Pancreas (tissue), 10 donors: ENCODE measurements at regions not wholly inside any gene's neighbourhood (a gene's known extent, or its start where the extent isn't known, plus 50 kb on each side); places are given as distances from the start of the nearest gene placed in this dataset.

Experiments
- ATAC-seq, 4 donors: fragments of 200-7000 bp; cut with Tn5 transposase; one replicate each; pipeline versions ENCODE4 v1.8.0 to v1.9.1; 2020; ENCODE audit warnings: mild to moderate bottlenecking in 4 of 4, moderate library complexity in 4 of 4
- DNase-seq, 6 donors: peaks; one replicate each; pipeline ENCODE4 v3.0.0-alpha.2; 2020
- FAIRE-seq: peaks from 2 replicates; lab custom pipeline; 2012; peaks lifted over from hg19 to GRCh38; lab: Jason Lieb, UNC
- H3K27ac ChIP-seq, 4 donors: fragments of 200-600 bp; sonication (generic); 1 replicate in 3 of 4; 2 replicates in 1 of 4; pipeline versions ENCODE4 v1.5.0 to v1.8.0; 2020
- H3K27me3 ChIP-seq, 4 donors: fragments of 200-600 bp; one replicate each; pipeline ENCODE4 v1.8.0; 2021
- H3K36me3 ChIP-seq, 3 donors: fragments of 200-600 bp; sonication (generic) in 1 of 3; one replicate each; pipeline versions ENCODE4 v1.5.0 to v1.8.0; 2020 to 2021
- H3K4me1 ChIP-seq, 3 donors: fragments of 200-600 bp; one replicate each; pipeline ENCODE4 v1.8.0; 2021
- H3K4me3 ChIP-seq, 4 donors: fragments of 200-600 bp; sonication (generic) in 2 of 4; one replicate each; pipeline versions ENCODE4 v1.5.0 to v1.8.0; 2020 to 2021
- H3K9me3 ChIP-seq, 4 donors: fragments of 200-600 bp; one replicate each; pipeline ENCODE4 v1.8.0; 2021
- CTCF ChIP-seq, 4 donors: fragments of 200-600 bp; sonication (generic) in 3 of 4; IDR thresholded peaks; one replicate each; pipeline versions ENCODE4 v1.5.0 to v1.8.0; 2021; ENCODE audit warnings: antibody characterized with exemption in 4 of 4
- WGBS, 2 donors: extraction: QIAGEN DNeasy Blood & Tissue Kit; methylation state at CpG; one replicate each; pipeline ENCODE4 v1.1.7; 2013; 5-methylcytosine and 5-hydroxymethylcytosine counted together
- intact Hi-C, 3 donors: fragments of 100-400 bp; cut with DNase I; formaldehyde crosslinking; loops; one replicate each; pipeline versions ENCODE4 v1.11.1 to v1.14.2; 2022
- donor health status: healthy with polysubstance abuse.
- donor health status: DM: no; HTN: no; CAD: no; lungs with moderate emphysema.
- donor health status: DM: no; HTN: no; CAD: no.
- donor health status: control.
- donor health status: control.
- donor health status: Bipolar disorder and iron deficiency.
- donor health status: DM: yes; HTN: yes; CAD: no.
- donor health status: DM: no; HTN: no; CAD: no.
- donor health status: DM: no; HTN: no; CAD: no.
- donor health status: DM: yes; HTN: yes; CAD: no.

- intact Hi-C loops, result no loop called here
- 91 to 93% methylated on average over 7 of the region's 7 CpGs for WGBS, 2 donors
- no peak for FAIRE-seq
These were observed 107.3 kb downstream of the TOMM20 start for GRCh38 chr1:235021321-235021720.

DNA sequence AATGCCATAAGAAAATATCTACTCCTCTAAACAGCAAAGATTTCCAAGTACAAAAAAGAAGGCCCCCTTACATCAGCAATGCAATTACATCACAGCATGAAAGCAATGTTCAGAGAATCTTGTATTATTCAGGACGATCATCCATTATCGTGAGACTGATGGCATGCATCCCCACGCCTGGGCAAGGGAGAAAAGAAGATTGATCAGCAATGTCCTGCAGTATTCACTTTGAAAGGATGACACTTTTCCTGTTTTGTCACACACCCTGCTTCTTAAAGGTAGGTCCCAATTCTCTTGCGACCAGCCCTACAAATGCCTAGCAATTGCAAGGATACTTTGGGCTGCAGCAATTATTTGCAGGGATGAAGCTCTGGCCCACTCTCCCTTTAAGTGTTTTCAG is 108.7 kb downstream of the TOMM20 start:
- WGBS, 2 donors, result 95 to 98% methylated on average over 4 of the region's 4 CpGs
- no peaks in the 10 kb centered on the region for H3K9me3 ChIP-seq
- DNase-seq (no peak), FAIRE-seq (no peak), ATAC-seq (no peak)
- no peak overlapping the region for H3K27ac ChIP-seq
- H3K4me1 ChIP-seq, result no peaks in the 10 kb centered on the region
- H3K4me3 ChIP-seq, result no peak overlapping the region
- no peaks in the 10 kb centered on the region for H3K27me3 ChIP-seq
- no peak for TF ChIP-seq CTCF (IDR thresholded peaks at IDR 0.05)
- H3K36me3 ChIP-seq, result no peaks in the 10 kb centered on the region
- intact Hi-C loops, result no loop called here

More at GRCh38 chr1:235021321-235021720, 107.3 kb downstream of the TOMM20 start:
- no peaks in the 10 kb centered on the region for H3K9me3 ChIP-seq
- no peak overlapping the region for H3K27ac ChIP-seq
- TF ChIP-seq CTCF (IDR thresholded peaks at IDR 0.05), result no peak
- H3K4me1 ChIP-seq, result no peaks in the 10 kb centered on the region
- no peak for DNase-seq
- no peaks in the 10 kb centered on the region for H3K27me3 ChIP-seq
- no peaks in the 10 kb centered on the region for H3K36me3 ChIP-seq
- H3K4me3 ChIP-seq, result no peak overlapping the region
- ATAC-seq, result no peak

DNA sequence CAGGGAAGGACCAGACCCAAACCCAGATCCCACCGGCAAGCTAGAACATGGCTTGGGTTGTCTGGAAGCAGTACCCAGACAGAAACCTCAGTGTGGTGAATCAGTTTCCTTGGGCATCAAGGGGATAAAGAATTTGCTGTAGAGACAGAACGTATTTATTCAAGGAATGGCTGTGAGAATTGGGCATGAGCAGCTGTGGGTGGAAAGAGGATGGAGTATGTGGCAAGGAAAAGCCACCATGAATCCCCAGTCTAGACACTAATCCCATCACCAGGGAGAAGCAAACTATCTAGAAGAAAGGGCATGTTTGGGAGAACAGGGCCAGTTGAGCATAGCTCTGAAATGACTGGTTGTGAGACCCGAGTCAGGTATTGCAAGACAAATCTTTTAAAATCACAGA is 109.2 kb downstream of the TOMM20 start:
- FAIRE-seq (no peak), ATAC-seq (no peak), DNase-seq (no peak)
- Histone ChIP-seq H3K4me1 (no peaks in the 10 kb centered on the region), H3K4me3 (no peak overlapping the region), H3K27me3 (no peaks in the 10 kb centered on the region), H3K27ac (no peak overlapping the region), H3K9me3 (no peaks in the 10 kb centered on the region), H3K36me3 (no peaks in the 10 kb centered on the region)
- intact Hi-C loops, result no loop called here
- WGBS, 2 donors, result 92 to 94% methylated on average over 3 of the region's 3 CpGs
- no peak for TF ChIP-seq CTCF (IDR thresholded peaks at IDR 0.05)

DNA sequence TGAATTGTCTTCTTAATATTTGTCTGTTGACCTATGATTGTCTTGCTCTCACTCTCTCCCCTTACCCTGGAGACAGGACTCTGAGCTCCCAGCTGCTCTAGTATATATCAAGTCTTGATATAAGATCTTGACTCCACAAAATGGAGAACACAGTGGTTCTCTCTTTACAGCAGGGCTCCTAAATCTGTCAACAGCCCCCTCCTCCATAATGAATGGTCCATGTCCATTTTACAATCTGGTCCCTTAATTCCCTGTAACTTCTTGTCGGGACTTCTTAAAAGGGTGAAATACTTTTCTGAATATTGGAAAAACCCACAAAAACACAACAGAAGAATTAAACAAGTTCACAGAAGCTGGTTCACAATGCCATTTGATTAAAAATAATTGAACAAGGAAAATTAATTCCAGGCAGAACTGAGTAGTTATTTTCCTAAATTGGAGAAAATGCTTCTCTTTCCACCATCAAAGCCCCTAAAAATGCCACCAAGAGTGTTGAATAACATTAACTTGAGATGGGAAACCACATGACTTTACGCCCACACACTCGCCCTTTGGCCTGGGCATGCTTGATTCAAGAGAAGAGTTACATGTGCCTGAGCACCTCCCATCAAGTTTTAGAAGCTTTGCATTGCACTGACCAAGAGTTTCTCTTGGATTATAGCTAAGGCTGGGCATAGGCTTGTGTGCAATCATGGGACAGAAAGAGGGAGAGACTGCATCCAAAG is 109.8 kb downstream of the TOMM20 start:
- no peaks in the 10 kb centered on the region for H3K27me3 ChIP-seq
- H3K36me3 ChIP-seq, result no peaks in the 10 kb centered on the region
- no peaks in the 10 kb centered on the region for H3K4me1 ChIP-seq
- no peak for DNase-seq
- no peak for FAIRE-seq
- no peak for ATAC-seq
- H3K27ac ChIP-seq, result no peak overlapping the region
- H3K4me3 ChIP-seq, result no peak overlapping the region
- WGBS, 2 donors, result 93% methylated on average over 3 of the region's 3 CpGs
- TF ChIP-seq CTCF (IDR thresholded peaks at IDR 0.05), result no peak
- intact Hi-C loops, result no loop called here
- H3K9me3 ChIP-seq, result no peaks in the 10 kb centered on the region

GRCh38 chr1:235018161-235018560 is 110.5 kb downstream of the TOMM20 start:
- Histone ChIP-seq H3K4me1 (no peaks in the 10 kb centered on the region), H3K9me3 (no peaks in the 10 kb centered on the region), H3K27ac (no peak overlapping the region), H3K27me3 (no peaks in the 10 kb centered on the region), H3K4me3 (no peak overlapping the region), H3K36me3 (no peaks in the 10 kb centered on the region)
- FAIRE-seq (no peak), ATAC-seq (peak in 1 of 4 donors; percentile 25), DNase-seq (no peak)
- TF ChIP-seq CTCF (IDR thresholded peaks at IDR 0.05), result no peak
- WGBS, 2 donors, result 91 to 94% methylated on average over 3 of the region's 3 CpGs
- intact Hi-C loops, result no loop called here
